ENCODE measurements at regions not wholly inside any gene's neighbourhood (a gene's known extent, or its start where the extent isn't known, plus 50 kb on each side); places are given as distances from the start of the nearest gene placed in this dataset.

- TF ChIP-seq REST (IDR thresholded peaks at IDR 0.05; ENCODE audit: low read depth, low read length) (no peak), EZH2phosphoT487 (IDR thresholded peaks at IDR 0.05; ENCODE audit: borderline replicate concordance, low read depth) (no peak)
Observed at GRCh38 chr7:24521917-24522623, 51.2 kb upstream of the PALS2 start (continued).

All from SK-N-SH (cell line).